ENCODE measurements at regions not wholly inside any gene's neighbourhood (a gene's known extent, or its start where the extent isn't known, plus 50 kb on each side); places are given as distances from the start of the nearest gene placed in this dataset.

GRCh38 chr16:89034971-89035668, 58.1 kb upstream of the CBFA2T3 start:
- peaks cover 27% of the 10 kb centered on the region for H3K27me3 ChIP-seq
- H3K9me3 ChIP-seq = no peaks in the 10 kb centered on the region
- H3K4me3 ChIP-seq (ENCODE audit: low read depth in 1 of 2, low read length in 1 of 2) = no peak overlapping the region
- no peak overlapping the region for H3K27ac ChIP-seq
- TF ChIP-seq CTCF (IDR thresholded peaks at IDR 0.05) = no peak
- H3K4me1 ChIP-seq (ENCODE audit: control insufficient read depth in 1 of 2, insufficient read depth in 1 of 2, low read depth in 1 of 2, low read length in 1 of 2) = peaks cover 17 to 23% of the 10 kb centered on the region in 2 experiments
- no peaks in the 10 kb centered on the region for H3K36me3 ChIP-seq

GRCh38 chr16:89035669-89036570, 57.7 kb upstream of the ACSF3 start:
- no peaks in the 10 kb centered on the region for H3K9me3 ChIP-seq
- no peak for TF ChIP-seq CTCF (IDR thresholded peaks at IDR 0.05)
- no peak overlapping the region for H3K4me3 ChIP-seq (ENCODE audit: low read depth in 1 of 2, low read length in 1 of 2)
- no peaks in the 10 kb centered on the region for H3K36me3 ChIP-seq
- H3K27ac ChIP-seq = no peak overlapping the region
- peaks cover 27% of the 10 kb centered on the region for H3K27me3 ChIP-seq
- H3K4me1 ChIP-seq (ENCODE audit: control insufficient read depth in 1 of 2, insufficient read depth in 1 of 2, low read depth in 1 of 2, low read length in 1 of 2) = peaks cover 17 to 23% of the 10 kb centered on the region in 2 experiments

GRCh38 chr16:89036776-89037175, 56.9 kb upstream of the ACSF3 start:
- peaks cover 27% of the 10 kb centered on the region for H3K27me3 ChIP-seq

GRCh38 chr16:89037261-89038152, 56.1 kb upstream of the ACSF3 start:
- no peak for TF ChIP-seq CTCF (IDR thresholded peaks at IDR 0.05)
- Histone ChIP-seq H3K9me3 (no peaks in the 10 kb centered on the region), H3K36me3 (no peaks in the 10 kb centered on the region), H3K4me1 (ENCODE audit: control insufficient read depth in 1 of 2, insufficient read depth in 1 of 2, low read depth in 1 of 2, low read length in 1 of 2) (peaks cover 5 to 9% of the 10 kb centered on the region in 2 experiments), H3K27ac (no peak overlapping the region), H3K4me3 (ENCODE audit: low read depth in 1 of 2, low read length in 1 of 2) (no peak overlapping the region), H3K27me3 (peaks cover 27% of the 10 kb centered on the region)

More at GRCh38 chr16:89036776-89037175, 56.9 kb upstream of the ACSF3 start:
- no peak overlapping the region for H3K4me3 ChIP-seq (ENCODE audit: low read depth in 1 of 2, low read length in 1 of 2)
- H3K27ac ChIP-seq = no peak overlapping the region
- no peak for TF ChIP-seq CTCF (IDR thresholded peaks at IDR 0.05)
- no peaks in the 10 kb centered on the region for H3K9me3 ChIP-seq
- peaks cover 13 to 16% of the 10 kb centered on the region in 2 experiments for H3K4me1 ChIP-seq (ENCODE audit: control insufficient read depth in 1 of 2, insufficient read depth in 1 of 2, low read depth in 1 of 2, low read length in 1 of 2)
- no peaks in the 10 kb centered on the region for H3K36me3 ChIP-seq

GRCh38 chr16:89038221-89038721, 55.4 kb upstream of the ACSF3 start:
- Histone ChIP-seq H3K27ac (no peak overlapping the region), H3K27me3 (peaks cover 27% of the 10 kb centered on the region)

More at GRCh38 chr16:89038221-89038721, 55.4 kb upstream of the ACSF3 start:
- no peak for TF ChIP-seq CTCF (IDR thresholded peaks at IDR 0.05)
- Histone ChIP-seq H3K36me3 (no peaks in the 10 kb centered on the region), H3K4me1 (ENCODE audit: control insufficient read depth in 1 of 2, insufficient read depth in 1 of 2, low read depth in 1 of 2, low read length in 1 of 2) (peaks cover 0 to 1% of the 10 kb centered on the region in 2 experiments), H3K9me3 (no peaks in the 10 kb centered on the region), H3K4me3 (ENCODE audit: low read depth in 1 of 2, low read length in 1 of 2) (no peak overlapping the region)

Measured in neutrophil (primary cell).